ENCODE measurements at regions not wholly inside any gene's neighbourhood (a gene's known extent, or its start where the extent isn't known, plus 50 kb on each side); places are given as distances from the start of the nearest gene placed in this dataset.
"Not testable (repeated sequence)": the region's sequence is repeated elsewhere in the genome, so short reads cannot be mapped to it uniquely, and the experiment has no call there.

GRCh38 chr7:69377191-69377590, 221.1 kb upstream of the AUTS2 start:
- DNase-seq (ENCODE audit: low spot score), result no peak

GRCh38 chr7:69388452-69389137, 209.7 kb upstream of the AUTS2 start:
- no peak for DNase-seq (ENCODE audit: low spot score)

GRCh38 chr7:69389216-69389615, 209.1 kb upstream of the AUTS2 start:
- DNase-seq (ENCODE audit: low spot score), result no peak

- not testable (repeated sequence) for DNase-seq (ENCODE audit: low spot score)
Measured at GRCh38 chr7:69393912-69394311, 204.4 kb upstream of the AUTS2 start.

GRCh38 chr7:69395061-69395714, 203.1 kb upstream of the AUTS2 start:
- DNase-seq (ENCODE audit: low spot score), result no peak

- DNase-seq (ENCODE audit: low spot score), result no peak
Measured at GRCh38 chr7:69398986-69399385, 199.3 kb upstream of the AUTS2 start.

GRCh38 chr7:69399401-69399800, 198.9 kb upstream of the AUTS2 start:
- no peak for DNase-seq (ENCODE audit: low spot score)

- DNase-seq (ENCODE audit: low spot score), result no peak
Measured at GRCh38 chr7:69402696-69403095, 195.6 kb upstream of the AUTS2 start.

- no peak for DNase-seq (ENCODE audit: low spot score)
Measured at GRCh38 chr7:69403169-69403568, 195.1 kb upstream of the AUTS2 start.

- DNase-seq (ENCODE audit: low spot score), result no peak
Measured at GRCh38 chr7:69411018-69411417, 187.3 kb upstream of the AUTS2 start.

GRCh38 chr7:69411466-69411865, 186.8 kb upstream of the AUTS2 start:
- no peak for DNase-seq (ENCODE audit: low spot score)

- DNase-seq (ENCODE audit: low spot score), result no peak
Measured at GRCh38 chr7:69412331-69413146, 185.7 kb upstream of the AUTS2 start.

- DNase-seq (ENCODE audit: low spot score), result no peak
Measured at GRCh38 chr7:69414555-69414954, 183.7 kb upstream of the AUTS2 start.

- DNase-seq (ENCODE audit: low spot score), result no peak
Measured at GRCh38 chr7:69418869-69419670, 179.2 kb upstream of the AUTS2 start.

GRCh38 chr7:69419934-69420333, 178.3 kb upstream of the AUTS2 start:
- DNase-seq (ENCODE audit: low spot score), result no peak

- peak; percentile 68 for DNase-seq (ENCODE audit: low spot score)
Measured at GRCh38 chr7:69422574-69422985, 175.7 kb upstream of the AUTS2 start.

GRCh38 chr7:69426705-69427104, 171.6 kb upstream of the AUTS2 start:
- no peak for DNase-seq (ENCODE audit: low spot score)

- no peak for DNase-seq (ENCODE audit: low spot score)
Measured at GRCh38 chr7:69428089-69428488, 170.2 kb upstream of the AUTS2 start.

- DNase-seq (ENCODE audit: low spot score), result peak; percentile 87
Measured at GRCh38 chr7:69429911-69430383, 168.3 kb upstream of the AUTS2 start.

- peak; percentile 72 for DNase-seq (ENCODE audit: low spot score)
Measured at GRCh38 chr7:69430384-69431021, 167.8 kb upstream of the AUTS2 start.

GRCh38 chr7:69431626-69432025, 166.6 kb upstream of the AUTS2 start:
- DNase-seq (ENCODE audit: low spot score), result no peak

Data from left forelimb (tissue), 1 donor.